Neuronal stem cell (in vitro differentiated cells): ENCODE measurements at regions not wholly inside any gene's neighbourhood (a gene's known extent, or its start where the extent isn't known, plus 50 kb on each side); places are given as distances from the start of the nearest gene placed in this dataset.
A peak's percentile ranks its signal among the peaks of the same experiment; 100 is the strongest.

Experiments used
- DNase-seq: peaks from one replicate; pipeline ENCODE4 v3.0.0-alpha.2; 2013; ENCODE audit warnings: low spot score
- H2AFZ ChIP-seq: one replicate; pipeline ENCODE4 v1.6.1; 2013; ENCODE audit warnings: mild to moderate bottlenecking, low read length, inconsistent platforms
- H2AK5ac ChIP-seq: 2 replicates; pipeline ENCODE4 v1.6.1; 2013; ENCODE audit warnings: low read depth, mild to moderate bottlenecking, inconsistent platforms, low read length, moderate library complexity, mixed read lengths
- H2BK120ac ChIP-seq: 2 replicates; pipeline ENCODE4 v1.6.1; 2013; ENCODE audit warnings: low read depth, mild to moderate bottlenecking, inconsistent platforms, low read length, moderate library complexity, mixed read lengths
- H2BK12ac ChIP-seq: one replicate; pipeline ENCODE4 v1.6.1; 2013; ENCODE audit warnings: low read length, inconsistent platforms
- H2BK15ac ChIP-seq: 2 replicates; pipeline ENCODE4 v1.6.1; 2013; ENCODE audit warnings: mild to moderate bottlenecking, low read length, inconsistent platforms, mixed read lengths
- H2BK5ac ChIP-seq: one replicate; pipeline ENCODE4 v1.6.1; 2013; ENCODE audit warnings: inconsistent platforms, mild to moderate bottlenecking, low read length, moderate library complexity
- H3K14ac ChIP-seq: one replicate; pipeline ENCODE4 v1.6.1; 2013; ENCODE audit warnings: low read length, inconsistent platforms
- H3K18ac ChIP-seq: 2 replicates; pipeline ENCODE4 v1.6.1; 2013; ENCODE audit warnings: low read length, inconsistent platforms
- H3K23ac ChIP-seq: 2 replicates; pipeline ENCODE4 v1.6.1; 2013; ENCODE audit warnings: low read depth, mild to moderate bottlenecking, mixed read lengths, low read length, inconsistent platforms; ENCODE audit not compliant: poor library complexity
- H3K27ac ChIP-seq: replicated peaks from 3 replicates; pipeline ENCODE4 v1.5.1; 2013; ENCODE audit warnings: low read length, inconsistent platforms
- H3K27me3 ChIP-seq, 3 experiments: 2 replicates each; pipeline ENCODE4 v1.6.1; 2013; ENCODE audit warnings: low read length in 3 of 3, mild to moderate bottlenecking in 2 of 3, inconsistent platforms in 1 of 3, low read depth in 1 of 3, mixed read lengths in 1 of 3, moderate library complexity in 1 of 3; ENCODE audit not compliant: control insufficient read depth in 3 of 3, insufficient read depth in 3 of 3
- H3K36me3 ChIP-seq, 2 donors: replicated peaks in 1 of 2; 2 replicates each; pipeline ENCODE4 v1.6.1; 2013; ENCODE audit warnings: low read length in 2 of 2; ENCODE audit not compliant: control insufficient read depth in 2 of 2, insufficient read depth in 2 of 2
- H3K4ac ChIP-seq: 2 replicates; pipeline ENCODE4 v1.6.1; 2013; ENCODE audit warnings: inconsistent platforms, mild to moderate bottlenecking, low read length, moderate library complexity
- H3K4me1 ChIP-seq, 2 donors: 1 replicate in 1 of 2; 2 replicates in 1 of 2; pipeline ENCODE4 v1.6.1; 2013; ENCODE audit warnings: low read length in 2 of 2, low read depth in 1 of 2; ENCODE audit not compliant: control insufficient read depth in 2 of 2, insufficient read depth in 1 of 2
- H3K4me2 ChIP-seq: one replicate; pipeline ENCODE4 v1.6.1; 2013; ENCODE audit warnings: mild to moderate bottlenecking, low read length, inconsistent platforms; ENCODE audit not compliant: insufficient read depth, poor library complexity, severe bottlenecking
- H3K4me3 ChIP-seq, 2 donors: 2 replicates each; pipeline ENCODE4 v1.5.1; 2013; ENCODE audit warnings: low read length in 2 of 2, mild to moderate bottlenecking in 2 of 2, inconsistent platforms in 1 of 2, moderate library complexity in 1 of 2
- H3K79me1 ChIP-seq: one replicate; pipeline ENCODE4 v1.6.1; 2013; ENCODE audit warnings: low read depth, mild to moderate bottlenecking, inconsistent platforms, low read length, moderate library complexity
- H3K9ac ChIP-seq: one replicate; pipeline ENCODE4 v1.6.1; 2013; ENCODE audit warnings: mild to moderate bottlenecking, low read depth, low read length, inconsistent platforms; ENCODE audit not compliant: poor library complexity
- H3K9me3 ChIP-seq, 2 donors: replicated peaks in 1 of 2; 2 replicates each; pipeline versions ENCODE3 to v1.6.1; 2013; ENCODE audit warnings: low read length in 2 of 2, mild to moderate bottlenecking in 2 of 2, inconsistent platforms in 1 of 2, low read depth in 1 of 2, mixed read lengths in 1 of 2, moderate library complexity in 1 of 2; ENCODE audit not compliant: control insufficient read depth in 2 of 2, insufficient read depth in 1 of 2
- H4K8ac ChIP-seq: one replicate; pipeline ENCODE4 v1.6.1; 2013; ENCODE audit warnings: low read depth, mild to moderate bottlenecking, inconsistent platforms, low read length, moderate library complexity
- H4K91ac ChIP-seq: one replicate; pipeline ENCODE4 v1.6.1; 2013; ENCODE audit warnings: low read length, low read depth, mild to moderate bottlenecking, inconsistent platforms; ENCODE audit not compliant: poor library complexity
- WGBS, 2 donors: extraction: QIAGEN DNeasy Blood & Tissue Kit; methylation state at CpG; one replicate each; pipeline ENCODE4 v1.1.7; 2013; ENCODE audit warnings: missing lambda C conversion rate in 2 of 2, mixed read lengths in 1 of 2; ENCODE audit not compliant: insufficient read length in 2 of 2, insufficient replicate concordance in 1 of 2; ENCODE audit errors: extremely low coverage in 2 of 2; 5-methylcytosine and 5-hydroxymethylcytosine counted together

DNA sequence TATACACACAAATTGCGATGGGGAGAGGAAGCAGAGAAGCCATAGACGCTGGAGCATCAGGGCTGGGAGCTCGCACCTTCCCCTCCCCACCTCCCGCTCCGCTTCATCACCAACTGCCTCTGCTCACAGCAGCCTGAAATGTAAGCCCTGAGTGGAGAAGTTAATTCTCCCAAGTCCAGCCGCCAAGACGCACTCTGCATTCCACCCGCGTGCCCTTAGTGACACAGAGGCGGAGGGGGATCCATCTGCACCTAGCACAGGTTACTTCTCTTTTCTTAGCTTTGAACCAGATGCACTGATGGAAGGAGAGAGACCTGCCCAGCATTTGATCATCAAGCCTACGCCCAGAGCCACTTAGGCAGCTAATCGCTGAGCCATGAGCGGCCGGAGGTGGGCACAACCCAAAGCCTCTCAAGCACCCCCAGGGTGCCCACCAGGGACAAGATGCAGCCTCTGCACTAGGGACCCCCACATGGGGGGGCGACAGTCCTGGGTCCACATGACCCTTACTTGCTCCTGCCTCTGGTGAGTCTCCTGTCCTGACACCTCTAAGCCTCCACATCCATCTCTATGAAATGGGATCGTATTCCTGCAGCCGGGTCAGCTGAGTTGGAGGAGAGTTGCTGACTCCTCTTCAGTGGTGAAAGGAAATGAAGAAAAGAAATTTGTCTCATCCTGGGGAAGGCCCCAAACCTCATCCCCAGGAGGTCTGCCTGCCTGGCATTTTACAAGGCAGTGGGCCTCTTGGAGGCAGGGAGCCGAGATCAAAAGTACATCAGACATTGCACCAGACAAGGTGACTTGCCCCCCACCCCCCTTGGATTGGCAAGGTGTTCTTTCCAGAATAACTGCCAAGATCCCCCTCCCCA is 316.2 kb downstream of the MATN1 start:
- Histone ChIP-seq H3K9me3 (no peaks in the 10 kb centered on the region), H3K4ac (no peak overlapping the region), H3K27me3 (peaks cover 0 to 14% (median 0%) of the 10 kb centered on the region in 3 experiments), H3K18ac (peak overlapping the region; percentile 41), H2BK5ac (no peak overlapping the region), H2AK5ac (peak overlapping the region; percentile 29), H3K23ac (no peak overlapping the region), H3K14ac (no peak overlapping the region), H3K4me3 (no peak overlapping the region), H3K36me3 (no peaks in the 10 kb centered on the region), H3K27ac (no peak overlapping the region), H3K4me1 (peaks cover 0 to 15% of the 10 kb centered on the region in 2 donors), H4K8ac (no peak overlapping the region), H3K4me2 (no peak overlapping the region), H2AFZ (no peak overlapping the region), H3K9ac (no peak overlapping the region), H2BK120ac (no peak overlapping the region), H2BK15ac (no peak overlapping the region), H3K79me1 (no peaks in the 10 kb centered on the region), H2BK12ac (no peak overlapping the region), H4K91ac (no peak overlapping the region)
- DNase-seq: no peak
- WGBS, 2 donors: no CpG with 5 or more reads among the region's 18 CpGs

GRCh38 chr1:30405631-30406212 is 317.7 kb downstream of the MATN1 start:
- Histone ChIP-seq H3K79me1 (no peaks in the 10 kb centered on the region), H3K14ac (no peak overlapping the region), H3K9me3 (no peaks in the 10 kb centered on the region), H3K4me2 (no peak overlapping the region), H4K8ac (no peak overlapping the region), H2BK5ac (no peak overlapping the region), H3K4me3 (no peak overlapping the region), H2AK5ac (no peak overlapping the region), H2BK15ac (no peak overlapping the region), H2BK12ac (no peak overlapping the region), H3K23ac (no peak overlapping the region), H4K91ac (no peak overlapping the region), H3K4ac (no peak overlapping the region), H3K18ac (peak overlapping the region; percentile 39), H3K9ac (no peak overlapping the region), H2AFZ (no peak overlapping the region), H3K36me3 (no peaks in the 10 kb centered on the region), H3K27ac (no peak overlapping the region), H3K27me3 (peaks cover 0 to 14% (median 0%) of the 10 kb centered on the region in 3 experiments), H2BK120ac (no peak overlapping the region), H3K4me1 (peaks cover 0 to 13% of the 10 kb centered on the region in 2 donors)
- no CpG with 5 or more reads among the region's 8 CpGs for WGBS, 2 donors
- DNase-seq: no peak

DNA sequence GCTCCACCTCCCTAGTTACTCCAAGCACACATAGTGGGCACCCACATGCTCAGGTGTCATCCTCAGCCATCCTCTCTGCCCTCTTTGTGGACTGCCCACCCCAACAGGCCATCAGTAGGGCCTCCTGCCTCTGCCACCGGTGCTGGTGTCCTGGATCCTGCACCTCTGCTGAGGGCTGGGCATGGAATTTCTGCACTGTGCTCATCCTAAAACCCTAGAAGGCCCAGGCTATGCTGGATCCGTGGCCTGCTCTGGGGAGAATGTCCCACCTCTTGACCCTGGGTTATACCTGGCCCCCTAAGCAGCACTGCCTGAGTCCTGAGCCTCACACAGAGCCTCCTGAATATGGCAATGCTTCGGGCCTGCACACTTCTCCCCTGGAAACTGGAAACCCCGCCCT is 318.3 kb downstream of the MATN1 start:
- no CpG with 5 or more reads among the region's 4 CpGs for WGBS, 2 donors
- H3K23ac ChIP-seq: peak overlapping the region; percentile 17
- no peak overlapping the region for H2AK5ac ChIP-seq
- H3K36me3 ChIP-seq: no peaks in the 10 kb centered on the region
- H3K18ac ChIP-seq: no peak overlapping the region
- no peak overlapping the region for H3K27ac ChIP-seq
- H3K4me3 ChIP-seq: no peak overlapping the region
- H3K9me3 ChIP-seq: no peaks in the 10 kb centered on the region
- no peak overlapping the region for H3K4ac ChIP-seq
- no peak overlapping the region for H2BK120ac ChIP-seq
- H3K4me2 ChIP-seq: no peak overlapping the region
- no peak overlapping the region for H2AFZ ChIP-seq
- no peak for DNase-seq
- H4K8ac ChIP-seq: no peak overlapping the region
- H2BK5ac ChIP-seq: no peak overlapping the region
- H2BK12ac ChIP-seq: no peak overlapping the region
- no peak overlapping the region for H3K9ac ChIP-seq
- H3K14ac ChIP-seq: no peak overlapping the region
- H3K79me1 ChIP-seq: no peaks in the 10 kb centered on the region
- peaks cover 0 to 13% of the 10 kb centered on the region in 2 donors for H3K4me1 ChIP-seq
- H4K91ac ChIP-seq: no peak overlapping the region
- no peak overlapping the region for H2BK15ac ChIP-seq
- H3K27me3 ChIP-seq: peaks cover 0 to 14% (median 0%) of the 10 kb centered on the region in 3 experiments

DNA sequence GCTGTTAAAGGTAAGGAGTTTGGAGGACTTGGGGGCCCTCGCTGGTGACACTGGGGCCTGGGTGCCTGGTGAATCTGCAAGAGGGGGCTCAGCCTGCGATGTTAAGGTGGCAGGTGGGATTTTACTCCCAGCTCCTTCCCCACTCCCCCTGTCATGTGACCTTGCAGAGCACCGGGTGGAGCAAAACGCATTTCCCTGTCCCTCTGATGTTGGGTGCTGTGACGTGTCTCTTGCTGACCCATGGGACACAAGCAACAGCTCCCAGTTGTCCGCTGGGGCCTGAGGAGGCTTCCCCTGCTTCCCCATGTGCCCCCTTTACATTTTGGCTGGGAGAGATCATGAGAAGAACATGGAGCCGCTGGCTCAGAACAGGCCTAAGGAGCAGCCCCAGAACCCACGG is 319.0 kb downstream of the MATN1 start:
- H4K91ac ChIP-seq: no peak overlapping the region
- H3K18ac ChIP-seq: peak overlapping the region; percentile 5
- H2BK15ac ChIP-seq: no peak overlapping the region
- no peak overlapping the region for H3K14ac ChIP-seq
- no peak overlapping the region for H3K4me3 ChIP-seq
- H3K9ac ChIP-seq: no peak overlapping the region
- H3K4me1 ChIP-seq: peaks cover 0 to 11% of the 10 kb centered on the region in 2 donors
- no peaks in the 10 kb centered on the region for H3K79me1 ChIP-seq
- no peaks in the 10 kb centered on the region for H3K36me3 ChIP-seq
- H3K27me3 ChIP-seq: peaks cover 0 to 14% (median 0%) of the 10 kb centered on the region in 3 experiments
- no peak overlapping the region for H3K4ac ChIP-seq
- H3K9me3 ChIP-seq: no peaks in the 10 kb centered on the region
- H3K23ac ChIP-seq: no peak overlapping the region
- no peak overlapping the region for H2BK5ac ChIP-seq
- H3K4me2 ChIP-seq: no peak overlapping the region
- no CpG with 5 or more reads among the region's 8 CpGs for WGBS, 2 donors
- no peak overlapping the region for H2AFZ ChIP-seq
- H2AK5ac ChIP-seq: no peak overlapping the region
- no peak overlapping the region for H3K27ac ChIP-seq
- no peak overlapping the region for H4K8ac ChIP-seq
- H2BK12ac ChIP-seq: no peak overlapping the region
- peak overlapping the region; percentile 36 for H2BK120ac ChIP-seq
- no peak for DNase-seq
